ENCODE measurements at regions not wholly inside any gene's neighbourhood (a gene's known extent, or its start where the extent isn't known, plus 50 kb on each side); places are given as distances from the start of the nearest gene placed in this dataset.

DNA sequence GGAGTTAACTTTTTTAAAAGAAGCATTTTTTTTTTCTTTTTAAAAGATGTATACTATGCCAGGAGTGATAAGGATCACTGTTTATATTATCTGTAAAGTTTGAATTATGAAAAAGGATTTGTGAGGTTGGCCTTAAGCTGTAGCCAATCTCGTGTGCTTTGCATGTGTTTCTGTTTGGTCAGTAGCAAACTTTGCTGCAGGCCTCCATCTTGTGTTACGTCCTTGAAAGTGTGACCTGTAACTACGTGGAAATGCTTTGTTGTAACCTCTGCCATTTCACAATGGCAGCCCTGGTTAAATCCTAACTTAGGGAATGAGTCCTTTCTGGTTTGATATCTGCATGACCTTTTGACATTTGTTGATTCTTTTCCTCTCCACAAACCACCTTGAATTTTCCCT lies 1345.6 kb downstream of the NSUN3 start:
- H3K27ac Mint-ChIP-seq (ENCODE audit: unreplicated experiment), result no peak overlapping the region
- DNase-seq, result no peak
- H3K27me3 Mint-ChIP-seq (ENCODE audit: unreplicated experiment), result no peaks in the 10 kb centered on the region

DNA sequence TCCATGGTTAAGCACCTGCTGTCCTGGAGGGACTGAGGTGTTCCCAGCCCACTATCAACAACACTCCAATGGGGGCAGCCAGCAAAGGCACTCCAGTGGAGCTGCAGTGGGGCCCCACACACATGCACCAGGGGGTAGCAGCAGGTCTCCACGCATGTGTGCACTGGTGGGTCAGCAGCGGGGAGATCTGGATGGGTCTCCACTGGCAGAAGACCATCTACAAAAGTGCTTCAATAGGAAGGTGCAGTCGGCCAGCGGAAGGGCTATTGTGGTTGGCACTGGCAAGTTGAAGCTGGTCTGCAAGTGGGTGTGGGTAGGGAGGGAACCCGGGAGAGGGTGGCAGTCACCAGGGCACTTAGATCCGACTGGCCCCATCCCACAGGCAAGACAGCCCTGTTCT lies 1355.4 kb downstream of the NSUN3 start:
- Mint-ChIP-seq H3K9me3 (ENCODE audit: unreplicated experiment) (no peaks in the 10 kb centered on the region), H3K36me3 (ENCODE audit: unreplicated experiment) (no peaks in the 10 kb centered on the region), H3K4me1 (ENCODE audit: low read depth, unreplicated experiment) (no peaks in the 10 kb centered on the region), H3K27ac (ENCODE audit: unreplicated experiment) (no peak overlapping the region), H3K4me3 (ENCODE audit: unreplicated experiment) (no peak overlapping the region), H3K27me3 (ENCODE audit: unreplicated experiment) (peaks cover 1% of the 10 kb centered on the region)
- no peak for DNase-seq
- TF ChIP-seq, protein P1, sequence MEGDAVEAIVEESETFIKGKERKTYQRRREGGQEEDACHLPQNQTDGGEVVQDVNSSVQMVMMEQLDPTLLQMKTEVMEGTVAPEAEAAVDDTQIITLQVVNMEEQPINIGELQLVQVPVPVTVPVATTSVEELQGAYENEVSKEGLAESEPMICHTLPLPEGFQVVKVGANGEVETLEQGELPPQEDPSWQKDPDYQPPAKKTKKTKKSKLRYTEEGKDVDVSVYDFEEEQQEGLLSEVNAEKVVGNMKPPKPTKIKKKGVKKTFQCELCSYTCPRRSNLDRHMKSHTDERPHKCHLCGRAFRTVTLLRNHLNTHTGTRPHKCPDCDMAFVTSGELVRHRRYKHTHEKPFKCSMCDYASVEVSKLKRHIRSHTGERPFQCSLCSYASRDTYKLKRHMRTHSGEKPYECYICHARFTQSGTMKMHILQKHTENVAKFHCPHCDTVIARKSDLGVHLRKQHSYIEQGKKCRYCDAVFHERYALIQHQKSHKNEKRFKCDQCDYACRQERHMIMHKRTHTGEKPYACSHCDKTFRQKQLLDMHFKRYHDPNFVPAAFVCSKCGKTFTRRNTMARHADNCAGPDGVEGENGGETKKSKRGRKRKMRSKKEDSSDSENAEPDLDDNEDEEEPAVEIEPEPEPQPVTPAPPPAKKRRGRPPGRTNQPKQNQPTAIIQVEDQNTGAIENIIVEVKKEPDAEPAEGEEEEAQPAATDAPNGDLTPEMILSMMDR (IDR thresholded peaks at IDR 0.05; ENCODE audit: partially characterized antibody, unreplicated experiment), result no peak

More for the DNA sequence above, 1345.6 kb downstream of the NSUN3 start:
- Mint-ChIP-seq H3K9me3 (ENCODE audit: unreplicated experiment) (no peaks in the 10 kb centered on the region), H3K36me3 (ENCODE audit: unreplicated experiment) (no peaks in the 10 kb centered on the region), H3K4me3 (ENCODE audit: unreplicated experiment) (no peak overlapping the region), H3K4me1 (ENCODE audit: low read depth, unreplicated experiment) (no peaks in the 10 kb centered on the region)
- TF ChIP-seq, protein P1 (IDR thresholded peaks at IDR 0.05; ENCODE audit: partially characterized antibody, unreplicated experiment), result no peak

DNA sequence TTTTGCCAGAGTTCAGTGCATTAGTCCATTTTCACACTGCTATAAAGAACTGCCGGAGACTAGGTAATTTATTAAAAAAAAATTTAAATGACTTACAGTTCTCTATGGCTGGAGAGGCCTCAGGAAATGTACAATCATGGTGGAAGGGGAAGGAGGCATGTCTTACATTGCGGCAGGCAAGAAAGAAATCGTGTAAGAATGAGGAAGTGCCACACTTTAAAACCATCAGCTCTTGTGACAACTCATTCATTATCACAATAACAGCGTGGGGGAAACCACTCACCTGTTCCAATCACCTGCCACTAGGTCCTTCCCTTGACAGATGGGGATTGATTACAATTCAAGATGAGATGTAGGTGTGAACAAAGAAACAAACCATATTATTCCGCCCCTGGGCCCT lies 1361.4 kb downstream of the NSUN3 start:
- Mint-ChIP-seq H3K4me3 (ENCODE audit: unreplicated experiment) (no peak overlapping the region), H3K36me3 (ENCODE audit: unreplicated experiment) (no peaks in the 10 kb centered on the region), H3K4me1 (ENCODE audit: low read depth, unreplicated experiment) (no peaks in the 10 kb centered on the region), H3K9me3 (ENCODE audit: unreplicated experiment) (no peaks in the 10 kb centered on the region), H3K27me3 (ENCODE audit: unreplicated experiment) (peaks cover 1% of the 10 kb centered on the region), H3K27ac (ENCODE audit: unreplicated experiment) (no peak overlapping the region)
- TF ChIP-seq, protein P1 (IDR thresholded peaks at IDR 0.05; ENCODE audit: partially characterized antibody, unreplicated experiment), result no peak
- DNase-seq, result no peak

DNA sequence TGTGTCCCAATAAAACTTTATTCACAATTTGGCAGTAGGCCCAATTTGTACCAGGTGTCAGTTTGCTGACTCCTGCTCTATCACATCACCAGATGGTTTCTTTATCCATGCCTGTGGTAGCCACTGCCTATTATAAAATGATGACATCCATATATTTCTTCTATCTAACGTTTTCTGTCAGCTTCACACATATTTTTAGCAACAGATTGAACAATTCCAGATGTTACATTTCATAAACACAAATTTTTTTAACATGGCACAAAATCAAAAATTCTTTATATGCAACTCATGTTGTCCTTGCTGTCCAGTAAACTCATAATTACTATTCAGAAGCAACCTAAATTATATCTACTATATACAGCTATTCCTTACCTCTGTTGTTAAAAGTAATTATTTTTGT lies 1371.6 kb downstream of the NSUN3 start:
- no peak overlapping the region for H3K4me3 Mint-ChIP-seq (ENCODE audit: unreplicated experiment)
- no peaks in the 10 kb centered on the region for H3K4me1 Mint-ChIP-seq (ENCODE audit: low read depth, unreplicated experiment)

DNA sequence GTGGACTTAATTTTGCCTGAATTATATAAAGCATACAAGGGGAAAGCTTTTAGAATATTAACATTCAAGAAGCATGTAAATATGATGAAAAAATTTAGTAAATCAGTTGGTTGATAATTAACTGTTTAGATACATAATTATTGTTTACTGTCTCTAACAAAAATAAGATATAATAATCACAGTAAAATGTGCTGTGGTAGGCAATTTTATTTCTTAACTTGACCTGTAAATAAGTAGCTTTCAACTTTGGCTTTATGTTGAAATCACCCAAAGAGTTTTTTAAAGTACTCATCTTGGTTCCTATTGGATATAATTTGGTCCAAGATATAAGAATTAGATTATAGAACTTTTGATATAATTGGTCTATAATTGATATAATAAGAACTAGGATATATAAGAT lies 1374.5 kb downstream of the NSUN3 start:
- H3K27me3 Mint-ChIP-seq (ENCODE audit: unreplicated experiment), result no peaks in the 10 kb centered on the region
- no peaks in the 10 kb centered on the region for H3K4me1 Mint-ChIP-seq (ENCODE audit: low read depth, unreplicated experiment)
- no peaks in the 10 kb centered on the region for H3K9me3 Mint-ChIP-seq (ENCODE audit: unreplicated experiment)
- H3K36me3 Mint-ChIP-seq (ENCODE audit: unreplicated experiment), result no peaks in the 10 kb centered on the region
- H3K4me3 Mint-ChIP-seq (ENCODE audit: unreplicated experiment), result no peak overlapping the region
- DNase-seq, result no peak
- H3K27ac Mint-ChIP-seq (ENCODE audit: unreplicated experiment), result no peak overlapping the region
- TF ChIP-seq, protein P1 (IDR thresholded peaks at IDR 0.05; ENCODE audit: partially characterized antibody, unreplicated experiment), result no peak

More for the DNA sequence above, 1371.6 kb downstream of the NSUN3 start:
- Mint-ChIP-seq H3K36me3 (ENCODE audit: unreplicated experiment) (no peaks in the 10 kb centered on the region), H3K27me3 (ENCODE audit: unreplicated experiment) (no peaks in the 10 kb centered on the region), H3K9me3 (ENCODE audit: unreplicated experiment) (no peaks in the 10 kb centered on the region), H3K27ac (ENCODE audit: unreplicated experiment) (no peak overlapping the region)
- DNase-seq, result no peak
- TF ChIP-seq, protein P1 (IDR thresholded peaks at IDR 0.05; ENCODE audit: partially characterized antibody, unreplicated experiment), result no peak

All from glutamatergic neuron (in vitro differentiated cells).